KMS-11 (cell line): ENCODE measurements at regions not wholly inside any gene's neighbourhood (a gene's known extent, or its start where the extent isn't known, plus 50 kb on each side); places are given as distances from the start of the nearest gene placed in this dataset.

ENCODE experiments used
- H2AFZ ChIP-seq: fragments of 200-600 bp; sonication (generic); 2 replicates; pipeline ENCODE4 v1.6.1; 2016; ENCODE audit warnings: antibody characterized with exemption, mixed run types, low read depth
- H3K27ac ChIP-seq: fragments of 200-600 bp; sonication (generic); 2 replicates; pipeline ENCODE4 v1.6.1; 2016; ENCODE audit warnings: mild to moderate bottlenecking, mixed run types
- H3K27me3 ChIP-seq: fragments of 200-600 bp; sonication (generic); 2 replicates; pipeline ENCODE4 v1.6.1; 2017; ENCODE audit warnings: mild to moderate bottlenecking, low read depth, mixed run types, moderate library complexity; ENCODE audit not compliant: insufficient read depth
- H3K36me3 ChIP-seq: fragments of 200-600 bp; sonication (generic); 2 replicates; pipeline ENCODE4 v1.6.1; 2017; ENCODE audit warnings: mild to moderate bottlenecking, mixed run types; ENCODE audit not compliant: insufficient read depth
- H3K4me1 ChIP-seq: fragments of 200-600 bp; sonication (generic); 2 replicates; pipeline ENCODE4 v1.6.1; 2016; ENCODE audit warnings: mild to moderate bottlenecking, low read depth, mixed run types; ENCODE audit not compliant: poor library complexity, severe bottlenecking
- H3K4me2 ChIP-seq: fragments of 200-600 bp; sonication (generic); 2 replicates; pipeline ENCODE4 v1.7.0; 2016; ENCODE audit warnings: mild to moderate bottlenecking, mixed run types
- H3K4me3 ChIP-seq: fragments of 200-600 bp; sonication (generic); IDR thresholded peaks from 2 replicates; pipeline ENCODE4 v1.6.1; 2017; ENCODE audit warnings: low read depth, low read length, mixed read lengths; ENCODE audit not compliant: insufficient read depth
- H3K79me2 ChIP-seq: fragments of 200-600 bp; sonication (generic); 2 replicates; pipeline ENCODE4 v1.6.1; 2016; ENCODE audit warnings: low read depth, mixed run types; ENCODE audit not compliant: insufficient read depth
- H3K9ac ChIP-seq: fragments of 200-600 bp; sonication (generic); 2 replicates; pipeline ENCODE4 v1.6.1; 2016; ENCODE audit warnings: mild to moderate bottlenecking, mixed run types
- H4K20me1 ChIP-seq: fragments of 200-600 bp; sonication (generic); 2 replicates; pipeline ENCODE4 v1.6.1; 2016; ENCODE audit warnings: mild to moderate bottlenecking, mixed run types; ENCODE audit not compliant: insufficient read depth
- TF ChIP-seq, protein P1 (sequence below): fragments of 200-600 bp; sonication (generic); conservative IDR thresholded peaks from 2 replicates; pipeline ENCODE4 v1.6.1; 2017; ENCODE audit warnings: low read depth, mild to moderate bottlenecking, antibody characterized with exemption, low read length, moderate library complexity, mixed read lengths

- TF ChIP-seq, protein P1, sequence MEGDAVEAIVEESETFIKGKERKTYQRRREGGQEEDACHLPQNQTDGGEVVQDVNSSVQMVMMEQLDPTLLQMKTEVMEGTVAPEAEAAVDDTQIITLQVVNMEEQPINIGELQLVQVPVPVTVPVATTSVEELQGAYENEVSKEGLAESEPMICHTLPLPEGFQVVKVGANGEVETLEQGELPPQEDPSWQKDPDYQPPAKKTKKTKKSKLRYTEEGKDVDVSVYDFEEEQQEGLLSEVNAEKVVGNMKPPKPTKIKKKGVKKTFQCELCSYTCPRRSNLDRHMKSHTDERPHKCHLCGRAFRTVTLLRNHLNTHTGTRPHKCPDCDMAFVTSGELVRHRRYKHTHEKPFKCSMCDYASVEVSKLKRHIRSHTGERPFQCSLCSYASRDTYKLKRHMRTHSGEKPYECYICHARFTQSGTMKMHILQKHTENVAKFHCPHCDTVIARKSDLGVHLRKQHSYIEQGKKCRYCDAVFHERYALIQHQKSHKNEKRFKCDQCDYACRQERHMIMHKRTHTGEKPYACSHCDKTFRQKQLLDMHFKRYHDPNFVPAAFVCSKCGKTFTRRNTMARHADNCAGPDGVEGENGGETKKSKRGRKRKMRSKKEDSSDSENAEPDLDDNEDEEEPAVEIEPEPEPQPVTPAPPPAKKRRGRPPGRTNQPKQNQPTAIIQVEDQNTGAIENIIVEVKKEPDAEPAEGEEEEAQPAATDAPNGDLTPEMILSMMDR, result no peak
- Histone ChIP-seq H3K4me2 (no peak overlapping the region), H3K79me2 (no peaks in the 10 kb centered on the region), H2AFZ (no peak overlapping the region), H4K20me1 (no peaks in the 10 kb centered on the region), H3K9ac (no peak overlapping the region), H3K27ac (no peak overlapping the region), H3K4me3 (no peak overlapping the region), H3K36me3 (no peaks in the 10 kb centered on the region), H3K4me1 (no peaks in the 10 kb centered on the region), H3K27me3 (no peaks in the 10 kb centered on the region)
These were observed 1120.2 kb upstream of the TMPRSS15 start for GRCh38 chr21:19523746-19524145.

- no peaks in the 10 kb centered on the region for H3K27me3 ChIP-seq
- H3K4me1 ChIP-seq, result no peaks in the 10 kb centered on the region
- no peaks in the 10 kb centered on the region for H4K20me1 ChIP-seq
- TF ChIP-seq, protein P1, result no peak
- H3K27ac ChIP-seq, result no peak overlapping the region
- H3K36me3 ChIP-seq, result no peaks in the 10 kb centered on the region
- no peak overlapping the region for H3K4me2 ChIP-seq
- H3K4me3 ChIP-seq, result no peak overlapping the region
- no peak overlapping the region for H3K9ac ChIP-seq
- no peak overlapping the region for H2AFZ ChIP-seq
- H3K79me2 ChIP-seq, result no peaks in the 10 kb centered on the region
These were observed 1125.4 kb upstream of the TMPRSS15 start for GRCh38 chr21:19529031-19529430.

GRCh38 chr21:19535356-19535755 is 1131.8 kb upstream of the TMPRSS15 start:
- Histone ChIP-seq H4K20me1 (no peaks in the 10 kb centered on the region), H3K4me3 (no peak overlapping the region), H3K27ac (no peak overlapping the region), H3K36me3 (no peaks in the 10 kb centered on the region), H2AFZ (no peak overlapping the region), H3K79me2 (no peaks in the 10 kb centered on the region), H3K4me2 (no peak overlapping the region), H3K27me3 (no peaks in the 10 kb centered on the region), H3K4me1 (no peaks in the 10 kb centered on the region), H3K9ac (no peak overlapping the region)
- TF ChIP-seq, protein P1, result no peak

DNA sequence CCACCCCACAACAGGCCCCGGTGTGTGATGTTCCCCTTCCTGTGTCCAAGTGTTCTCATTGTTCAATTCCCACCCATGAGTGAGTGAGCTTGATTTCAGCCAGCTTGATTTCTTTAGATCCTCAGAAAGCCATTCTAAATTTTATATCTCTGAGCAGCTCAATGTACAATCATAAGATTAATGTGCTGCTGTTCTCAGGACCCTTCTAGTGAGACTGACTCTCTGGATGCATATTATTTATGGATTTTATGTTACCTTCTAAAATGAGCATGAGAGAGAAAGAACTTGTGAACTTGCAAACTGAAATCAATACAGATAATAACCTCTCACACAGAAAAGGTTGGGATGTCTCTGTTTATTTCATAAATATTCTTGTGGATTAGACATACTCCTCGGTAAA is 1133.5 kb upstream of the TMPRSS15 start:
- H3K27me3 ChIP-seq, result no peaks in the 10 kb centered on the region
- no peak overlapping the region for H3K27ac ChIP-seq
- TF ChIP-seq, protein P1, result no peak
- no peaks in the 10 kb centered on the region for H3K79me2 ChIP-seq
- H3K4me1 ChIP-seq, result no peaks in the 10 kb centered on the region
- H3K4me2 ChIP-seq, result no peak overlapping the region
- H3K36me3 ChIP-seq, result no peaks in the 10 kb centered on the region
- no peaks in the 10 kb centered on the region for H4K20me1 ChIP-seq
- H2AFZ ChIP-seq, result no peak overlapping the region
- no peak overlapping the region for H3K4me3 ChIP-seq
- no peak overlapping the region for H3K9ac ChIP-seq
